ENCODE measurements at regions not wholly inside any gene's neighbourhood (a gene's known extent, or its start where the extent isn't known, plus 50 kb on each side); places are given as distances from the start of the nearest gene placed in this dataset.

- H3K36me3 Mint-ChIP-seq (ENCODE audit: low read depth) = no peaks in the 10 kb centered on the region
- no peaks in the 10 kb centered on the region for H3K27me3 Mint-ChIP-seq (ENCODE audit: low read depth, poor library complexity)
- no peak for TF ChIP-seq CTCF (IDR thresholded peaks at IDR 0.05)
- H3K4me3 Mint-ChIP-seq = no peak overlapping the region
- H3K4me1 Mint-ChIP-seq = peaks cover 8% of the 10 kb centered on the region
- DNase-seq = no peak
- no peak overlapping the region for H3K27ac Mint-ChIP-seq
- no peaks in the 10 kb centered on the region for H3K9me3 Mint-ChIP-seq
Observed at GRCh38 chr2:212644195-212644837, 105.7 kb upstream of the ERBB4 start.

GRCh38 chr2:212640428-212640827 is 101.8 kb upstream of the ERBB4 start:
- no peak for DNase-seq
- Mint-ChIP-seq H3K4me1 (no peaks in the 10 kb centered on the region), H3K36me3 (ENCODE audit: low read depth) (no peaks in the 10 kb centered on the region), H3K27me3 (ENCODE audit: low read depth, poor library complexity) (no peaks in the 10 kb centered on the region), H3K27ac (no peak overlapping the region), H3K4me3 (no peak overlapping the region), H3K9me3 (no peaks in the 10 kb centered on the region)
- no peak for TF ChIP-seq CTCF (IDR thresholded peaks at IDR 0.05)

- no peaks in the 10 kb centered on the region for H3K4me1 Mint-ChIP-seq
- TF ChIP-seq CTCF (IDR thresholded peaks at IDR 0.05) = no peak
- no peaks in the 10 kb centered on the region for H3K27me3 Mint-ChIP-seq (ENCODE audit: low read depth, poor library complexity)
- H3K27ac Mint-ChIP-seq = no peak overlapping the region
- no peaks in the 10 kb centered on the region for H3K9me3 Mint-ChIP-seq
- H3K4me3 Mint-ChIP-seq = no peak overlapping the region
- no peaks in the 10 kb centered on the region for H3K36me3 Mint-ChIP-seq (ENCODE audit: low read depth)
- DNase-seq = no peak
Observed at GRCh38 chr2:212638694-212639093, 100.1 kb upstream of the ERBB4 start.

GRCh38 chr2:212628586-212628985 is 90.0 kb upstream of the ERBB4 start:
- no peaks in the 10 kb centered on the region for H3K27me3 Mint-ChIP-seq (ENCODE audit: low read depth, poor library complexity)
- H3K4me1 Mint-ChIP-seq = no peaks in the 10 kb centered on the region
- no peak for TF ChIP-seq CTCF (IDR thresholded peaks at IDR 0.05)
- no peaks in the 10 kb centered on the region for H3K9me3 Mint-ChIP-seq
- no peak overlapping the region for H3K27ac Mint-ChIP-seq
- no peaks in the 10 kb centered on the region for H3K36me3 Mint-ChIP-seq (ENCODE audit: low read depth)
- DNase-seq = no peak
- H3K4me3 Mint-ChIP-seq = no peak overlapping the region

- H3K4me3 Mint-ChIP-seq = no peak overlapping the region
- no peak overlapping the region for H3K27ac Mint-ChIP-seq
- H3K4me1 Mint-ChIP-seq = no peaks in the 10 kb centered on the region
- no peak for TF ChIP-seq CTCF (IDR thresholded peaks at IDR 0.05)
- no peaks in the 10 kb centered on the region for H3K9me3 Mint-ChIP-seq
- no peaks in the 10 kb centered on the region for H3K36me3 Mint-ChIP-seq (ENCODE audit: low read depth)
- no peaks in the 10 kb centered on the region for H3K27me3 Mint-ChIP-seq (ENCODE audit: low read depth, poor library complexity)
- DNase-seq = no peak
Observed at GRCh38 chr2:212626371-212626918, 87.8 kb upstream of the ERBB4 start.

- H3K4me1 Mint-ChIP-seq = no peaks in the 10 kb centered on the region
- no peak overlapping the region for H3K27ac Mint-ChIP-seq
- H3K27me3 Mint-ChIP-seq (ENCODE audit: low read depth, poor library complexity) = no peaks in the 10 kb centered on the region
- no peaks in the 10 kb centered on the region for H3K9me3 Mint-ChIP-seq
- no peak for TF ChIP-seq CTCF (IDR thresholded peaks at IDR 0.05)
- no peak overlapping the region for H3K4me3 Mint-ChIP-seq
- H3K36me3 Mint-ChIP-seq (ENCODE audit: low read depth) = no peaks in the 10 kb centered on the region
- no peak for DNase-seq
Observed at GRCh38 chr2:212619954-212620353, 81.4 kb upstream of the ERBB4 start.

Data from nephron progenitor cell (in vitro differentiated cells).